Erythroblast (primary cell): ENCODE measurements at regions not wholly inside any gene's neighbourhood (a gene's known extent, or its start where the extent isn't known, plus 50 kb on each side); places are given as distances from the start of the nearest gene placed in this dataset.

ENCODE experiments used
- GATA1 ChIP-seq: IDR thresholded peaks from 2 replicates; pipeline ENCODE4 v1.6.1; 2011; ENCODE audit warnings: low read depth, mild to moderate bottlenecking, control low read depth, low read length, moderate library complexity
- POLR2A ChIP-seq: IDR thresholded peaks from 2 replicates; pipeline ENCODE4 v1.6.1; 2011; ENCODE audit warnings: mild to moderate bottlenecking, low read length

GRCh38 chr2:146837857-146838256 is 1007.0 kb upstream of the ACVR2A start:
- TF ChIP-seq POLR2A, result no peak
- no peak for TF ChIP-seq GATA1
